ENCODE measurements at regions not wholly inside any gene's neighbourhood (a gene's known extent, or its start where the extent isn't known, plus 50 kb on each side); places are given as distances from the start of the nearest gene placed in this dataset.

GRCh38 chr13:86710013-86710412 is 910.8 kb upstream of the SLITRK6 start:
- TF ChIP-seq CTCF (IDR thresholded peaks at IDR 0.05) (no peak), POLR2A (IDR thresholded peaks at IDR 0.05) (no peak)

All from body of pancreas (tissue), 4 donors.